Endothelial cell of umbilical vein (primary cell): ENCODE measurements at regions not wholly inside any gene's neighbourhood (a gene's known extent, or its start where the extent isn't known, plus 50 kb on each side); places are given as distances from the start of the nearest gene placed in this dataset.

Experiments
- BruUV-seq: library from RNA; stranded (reverse); fragments of 400-500 nt; replicated peaks from 2 replicates; lab custom pipeline; 2021; lab: Mats Ljungman, UMichigan
- CTCF ChIA-PET: fragments of 300-600, 350-600 bp; sonication (Branson Sonifier 250); formaldehyde crosslinking; loops from one replicate; lab custom pipeline; 2021; ENCODE audit warnings: antibody characterized with exemption, inconsistent platforms; lab: Charles Lee
- POLR2A ChIA-PET: fragments of 300-600, 350-600 bp; sonication (Branson Sonifier 250); formaldehyde crosslinking; loops from one replicate; lab custom pipeline; 2021; ENCODE audit warnings: antibody characterized with exemption, inconsistent platforms; lab: Charles Lee
- DNase-seq: peaks from one replicate; pipeline ENCODE4 v3.0.0-alpha.2; 2011; ENCODE audit warnings: low read depth, low spot score
- FAIRE-seq: peaks from 2 replicates; lab custom pipeline; 2011; peaks lifted over from hg19 to GRCh38; lab: Jason Lieb, UNC
- H2AFZ ChIP-seq: 2 replicates; pipeline ENCODE4 v1.6.0; 2012; ENCODE audit warnings: low read depth, low read length, control low read depth, inconsistent platforms
- H3K27ac ChIP-seq: 2 replicates; pipeline ENCODE4 v1.5.1; 2011; ENCODE audit warnings: low read depth, mild to moderate bottlenecking, control low read depth, low read length, moderate library complexity; ENCODE audit not compliant: insufficient read depth
- H3K27me3 ChIP-seq, 2 experiments: 2 replicates each; pipeline versions ENCODE4 v1.6.0 to v1.6.1; 2011; ENCODE audit warnings: low read length in 2 of 2, mixed read lengths in 1 of 2; ENCODE audit not compliant: control insufficient read depth in 2 of 2, insufficient read depth in 2 of 2
- H3K36me3 ChIP-seq, 2 experiments: 2 replicates in 1 of 2; 3 replicates in 1 of 2; pipeline ENCODE4 v1.5.1; 2011; ENCODE audit warnings: low read length in 2 of 2, mild to moderate bottlenecking in 1 of 2, moderate library complexity in 1 of 2; ENCODE audit not compliant: control insufficient read depth in 2 of 2, insufficient read depth in 2 of 2; ENCODE audit errors: extremely low read depth in 1 of 2
- H3K4me1 ChIP-seq: 3 replicates; pipeline ENCODE4 v1.5.1; 2011; ENCODE audit warnings: mild to moderate bottlenecking, low read length; ENCODE audit not compliant: control insufficient read depth, insufficient read depth; ENCODE audit errors: extremely low read depth
- H3K4me2 ChIP-seq: 2 replicates; pipeline ENCODE4 v1.6.1; 2011; ENCODE audit warnings: low read length, control low read depth, mixed read lengths; ENCODE audit not compliant: insufficient read depth
- H3K4me3 ChIP-seq, 3 experiments: fragments of 200-600 bp in 1 of 3; sonication (generic), shearing (Covaris generic) in 1 of 3; replicated peaks in 1 of 3; 2 replicates each; pipeline ENCODE4 v1.5.1; 2011 to 2016; ENCODE audit warnings: control low read depth in 3 of 3, low read length in 3 of 3, mild to moderate bottlenecking in 2 of 3, inconsistent platforms in 1 of 3, low read depth in 1 of 3, moderate library complexity in 1 of 3; ENCODE audit not compliant: insufficient read depth in 1 of 3
- H3K79me2 ChIP-seq: 2 replicates; pipeline ENCODE4 v1.6.0; 2012; ENCODE audit warnings: low read length, inconsistent platforms; ENCODE audit not compliant: control insufficient read depth, insufficient read depth
- H3K9ac ChIP-seq: replicated peaks from 2 replicates; pipeline ENCODE3; 2011; ENCODE audit warnings: low read length, control low read depth; ENCODE audit not compliant: insufficient read depth; ENCODE audit errors: extremely low read depth
- H3K9me1 ChIP-seq: replicated peaks from 3 replicates; pipeline ENCODE4 v1.6.0; 2011; ENCODE audit warnings: mild to moderate bottlenecking, low read length; ENCODE audit not compliant: control insufficient read depth, insufficient read depth; ENCODE audit errors: extremely low read depth
- H3K9me3 ChIP-seq: replicated peaks from 2 replicates; pipeline ENCODE4 v1.5.1; 2012; ENCODE audit warnings: low read length, inconsistent platforms; ENCODE audit not compliant: control insufficient read depth, insufficient read depth
- H4K20me1 ChIP-seq: replicated peaks from 2 replicates; pipeline ENCODE3; 2011; ENCODE audit warnings: mild to moderate bottlenecking, low read length; ENCODE audit not compliant: control insufficient read depth, insufficient read depth; ENCODE audit errors: extremely low read depth
- EZH2 ChIP-seq: IDR thresholded peaks from 2 replicates; pipeline ENCODE4 v1.6.1; 2012; ENCODE audit warnings: borderline replicate concordance, low read depth, mild to moderate bottlenecking, moderate library complexity, low read length, inconsistent platforms; ENCODE audit not compliant: severe bottlenecking
- FOS ChIP-seq: IDR thresholded peaks from 2 replicates; pipeline ENCODE4 v1.6.1; 2011; ENCODE audit warnings: mild to moderate bottlenecking, low read length, moderate library complexity, borderline replicate concordance; ENCODE audit not compliant: insufficient read depth
- GATA2 ChIP-seq: IDR thresholded peaks from 2 replicates; pipeline ENCODE4 v1.7.0; 2011; ENCODE audit warnings: low read depth, mild to moderate bottlenecking, moderate library complexity, mixed read lengths, low read length; ENCODE audit not compliant: insufficient read length, insufficient read depth
- JUN ChIP-seq: IDR thresholded peaks from 2 replicates; pipeline ENCODE4 v1.6.1; 2011; ENCODE audit warnings: borderline replicate concordance, low read depth; ENCODE audit not compliant: insufficient read length, insufficient read depth
- MYC ChIP-seq: IDR thresholded peaks from one replicate; pipeline ENCODE4 v1.6.1; 2011; ENCODE audit warnings: mild to moderate bottlenecking, low read depth, low read length
- POLR2A ChIP-seq: IDR thresholded peaks from 2 replicates; pipeline ENCODE4 v1.6.1; 2012; ENCODE audit warnings: low read depth, mild to moderate bottlenecking, control low read depth, low read length
- POLR2AphosphoS5 ChIP-seq: IDR thresholded peaks from 2 replicates; pipeline ENCODE4 v1.6.1; 2012; ENCODE audit warnings: low read depth, mild to moderate bottlenecking, control low read depth, low read length, moderate library complexity; ENCODE audit not compliant: insufficient read depth
- dilution Hi-C: fragments of 300-500 bp; cut with MboI; formaldehyde crosslinking; loops from one replicate; pipeline ENCODE4 v1.15.0; 2019; ENCODE audit warnings: low sequenced_read_pairs; ENCODE audit not compliant: extremely low pct_ligation_motif_present
- intact Hi-C: fragments of 100-400 bp; cut with micrococcal nuclease; formaldehyde crosslinking; loops from one replicate; pipeline ENCODE4 v1.10.0; 2022
- TF ChIP-seq, protein P1 (sequence below): IDR thresholded peaks from 2 replicates; pipeline ENCODE4 v1.6.1; 2011; ENCODE audit not compliant: insufficient read depth, insufficient read length
- TF ChIP-seq, protein P2 (sequence below), 2 donors: IDR thresholded peaks; 1 replicate in 1 of 2; 2 replicates in 1 of 2; pipeline ENCODE4 v1.5.1; 2011; ENCODE audit warnings: low read length in 2 of 2, mild to moderate bottlenecking in 2 of 2, moderate library complexity in 2 of 2, control low read depth in 1 of 2, inconsistent platforms in 1 of 2, low read depth in 1 of 2; ENCODE audit not compliant: insufficient read depth in 1 of 2; ENCODE audit errors: extremely low read depth in 1 of 2

DNA sequence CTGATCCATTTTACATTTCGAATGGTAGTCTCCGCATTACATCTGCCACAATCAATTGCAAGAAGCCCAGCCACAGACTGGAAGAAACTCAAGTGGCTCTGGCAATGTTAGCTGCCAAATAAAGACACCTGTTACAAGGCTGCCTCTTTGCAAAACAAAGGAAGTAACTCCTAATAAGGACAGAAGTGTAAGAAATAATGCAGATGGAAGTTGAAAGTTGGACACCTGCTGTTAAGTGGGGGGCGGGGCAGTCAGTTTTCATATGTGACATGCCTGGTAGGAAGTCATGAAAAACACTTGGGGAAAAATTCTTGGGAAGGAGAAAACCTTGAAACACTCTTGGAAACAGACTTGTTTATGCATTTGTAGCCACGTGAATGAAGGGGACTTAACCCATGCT is 54.1 kb upstream of the ATP2C1 start:
- FAIRE-seq, result no peak
- DNase-seq, result no peak
- intact Hi-C loops, result no loop called here

More for the DNA sequence above, 54.1 kb upstream of the ATP2C1 start:
- BruUV-seq, result no TSS peak
- no peak overlapping the region for H3K4me2 ChIP-seq
- no peaks in the 10 kb centered on the region for H3K79me2 ChIP-seq
- dilution Hi-C loops, result no loop called here
- H4K20me1 ChIP-seq, result no peaks in the 10 kb centered on the region
- no peaks in the 10 kb centered on the region for H3K9me1 ChIP-seq
- H3K4me3 ChIP-seq, result no peak overlapping the region
- TF ChIP-seq POLR2AphosphoS5 (no peak), MYC (no peak), FOS (no peak), GATA2 (no peak), POLR2A (no peak), JUN (no peak), EZH2 (no peak)
- TF ChIP-seq, protein P1, sequence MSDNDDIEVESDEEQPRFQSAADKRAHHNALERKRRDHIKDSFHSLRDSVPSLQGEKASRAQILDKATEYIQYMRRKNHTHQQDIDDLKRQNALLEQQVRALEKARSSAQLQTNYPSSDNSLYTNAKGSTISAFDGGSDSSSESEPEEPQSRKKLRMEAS, result no peak
- TF ChIP-seq, protein P2, sequence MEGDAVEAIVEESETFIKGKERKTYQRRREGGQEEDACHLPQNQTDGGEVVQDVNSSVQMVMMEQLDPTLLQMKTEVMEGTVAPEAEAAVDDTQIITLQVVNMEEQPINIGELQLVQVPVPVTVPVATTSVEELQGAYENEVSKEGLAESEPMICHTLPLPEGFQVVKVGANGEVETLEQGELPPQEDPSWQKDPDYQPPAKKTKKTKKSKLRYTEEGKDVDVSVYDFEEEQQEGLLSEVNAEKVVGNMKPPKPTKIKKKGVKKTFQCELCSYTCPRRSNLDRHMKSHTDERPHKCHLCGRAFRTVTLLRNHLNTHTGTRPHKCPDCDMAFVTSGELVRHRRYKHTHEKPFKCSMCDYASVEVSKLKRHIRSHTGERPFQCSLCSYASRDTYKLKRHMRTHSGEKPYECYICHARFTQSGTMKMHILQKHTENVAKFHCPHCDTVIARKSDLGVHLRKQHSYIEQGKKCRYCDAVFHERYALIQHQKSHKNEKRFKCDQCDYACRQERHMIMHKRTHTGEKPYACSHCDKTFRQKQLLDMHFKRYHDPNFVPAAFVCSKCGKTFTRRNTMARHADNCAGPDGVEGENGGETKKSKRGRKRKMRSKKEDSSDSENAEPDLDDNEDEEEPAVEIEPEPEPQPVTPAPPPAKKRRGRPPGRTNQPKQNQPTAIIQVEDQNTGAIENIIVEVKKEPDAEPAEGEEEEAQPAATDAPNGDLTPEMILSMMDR (IDR thresholded peaks at IDR 0.05; ENCODE audit: extremely low read depth in 1 of 2, insufficient read depth in 1 of 2, low read depth in 1 of 2, low read length in 2 of 2), result no peak
- H3K36me3 ChIP-seq, result no peaks in the 10 kb centered on the region
- no peak overlapping the region for H3K27ac ChIP-seq
- H3K27me3 ChIP-seq, result peaks cover 0 to 3% of the 10 kb centered on the region in 2 experiments
- H3K9ac ChIP-seq, result no peak overlapping the region
- POLR2A ChIA-PET, result no interaction called here
- no peaks in the 10 kb centered on the region for H3K9me3 ChIP-seq
- no peaks in the 10 kb centered on the region for H3K4me1 ChIP-seq
- CTCF ChIA-PET, result no interaction called here
- no peak overlapping the region for H2AFZ ChIP-seq
